Sigmoid colon (tissue), 4 donors: ENCODE measurements at regions not wholly inside any gene's neighbourhood (a gene's known extent, or its start where the extent isn't known, plus 50 kb on each side); places are given as distances from the start of the nearest gene placed in this dataset.

Experiments
- EP300 ChIP-seq, 4 donors: sonication (generic); formaldehyde crosslinking; IDR thresholded peaks; one replicate each; pipeline ENCODE4 v1.6.1; 2017; ENCODE audit warnings: antibody characterized with exemption in 4 of 4
- POLR2A ChIP-seq, 2 donors: fragments of 450-650 bp; IDR thresholded peaks; one replicate each; pipeline ENCODE4 v1.6.1; 2016; ENCODE audit warnings: antibody characterized with exemption in 2 of 2, mild to moderate bottlenecking in 2 of 2, moderate library complexity in 2 of 2
- TF ChIP-seq, protein P1 (sequence below), 4 experiments: fragments of 450-650 bp in 3 of 4; fragments of 200-600 bp in 1 of 4; IDR thresholded peaks; one replicate each; pipeline ENCODE4 v1.5.1; 2016 to 2019; ENCODE audit warnings: antibody characterized with exemption in 4 of 4, mild to moderate bottlenecking in 3 of 4, moderate library complexity in 2 of 4

DNA sequence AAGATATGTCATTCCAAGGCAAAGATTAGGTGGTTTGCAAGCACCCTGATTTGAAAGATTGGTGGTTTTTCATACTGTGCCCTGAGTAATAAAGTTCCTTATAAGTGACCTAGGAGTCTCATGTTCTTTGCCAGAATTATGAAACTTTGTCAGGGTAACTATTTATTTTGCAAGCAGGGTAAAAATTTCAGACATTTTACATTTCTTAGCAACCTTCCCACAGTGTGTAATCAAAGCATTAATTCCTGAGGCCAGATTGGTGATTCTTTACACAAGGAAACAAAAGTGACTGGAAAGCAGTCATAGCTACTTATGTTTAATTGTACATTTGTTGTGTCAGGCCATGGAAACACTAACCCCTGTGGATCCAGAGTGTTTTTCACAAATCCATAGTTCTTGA lies 998.0 kb upstream of the B3GALT2 start:
- TF ChIP-seq, protein P1, sequence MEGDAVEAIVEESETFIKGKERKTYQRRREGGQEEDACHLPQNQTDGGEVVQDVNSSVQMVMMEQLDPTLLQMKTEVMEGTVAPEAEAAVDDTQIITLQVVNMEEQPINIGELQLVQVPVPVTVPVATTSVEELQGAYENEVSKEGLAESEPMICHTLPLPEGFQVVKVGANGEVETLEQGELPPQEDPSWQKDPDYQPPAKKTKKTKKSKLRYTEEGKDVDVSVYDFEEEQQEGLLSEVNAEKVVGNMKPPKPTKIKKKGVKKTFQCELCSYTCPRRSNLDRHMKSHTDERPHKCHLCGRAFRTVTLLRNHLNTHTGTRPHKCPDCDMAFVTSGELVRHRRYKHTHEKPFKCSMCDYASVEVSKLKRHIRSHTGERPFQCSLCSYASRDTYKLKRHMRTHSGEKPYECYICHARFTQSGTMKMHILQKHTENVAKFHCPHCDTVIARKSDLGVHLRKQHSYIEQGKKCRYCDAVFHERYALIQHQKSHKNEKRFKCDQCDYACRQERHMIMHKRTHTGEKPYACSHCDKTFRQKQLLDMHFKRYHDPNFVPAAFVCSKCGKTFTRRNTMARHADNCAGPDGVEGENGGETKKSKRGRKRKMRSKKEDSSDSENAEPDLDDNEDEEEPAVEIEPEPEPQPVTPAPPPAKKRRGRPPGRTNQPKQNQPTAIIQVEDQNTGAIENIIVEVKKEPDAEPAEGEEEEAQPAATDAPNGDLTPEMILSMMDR (IDR thresholded peaks at IDR 0.05), result no peak
- TF ChIP-seq POLR2A (IDR thresholded peaks at IDR 0.05), result no peak
- TF ChIP-seq EP300 (IDR thresholded peaks at IDR 0.05), result no peak
